ENCODE measurements at regions not wholly inside any gene's neighbourhood (a gene's known extent, or its start where the extent isn't known, plus 50 kb on each side); places are given as distances from the start of the nearest gene placed in this dataset.
"Not testable (repeated sequence)": the region's sequence is repeated elsewhere in the genome, so short reads cannot be mapped to it uniquely, and the experiment has no call there.

DNA sequence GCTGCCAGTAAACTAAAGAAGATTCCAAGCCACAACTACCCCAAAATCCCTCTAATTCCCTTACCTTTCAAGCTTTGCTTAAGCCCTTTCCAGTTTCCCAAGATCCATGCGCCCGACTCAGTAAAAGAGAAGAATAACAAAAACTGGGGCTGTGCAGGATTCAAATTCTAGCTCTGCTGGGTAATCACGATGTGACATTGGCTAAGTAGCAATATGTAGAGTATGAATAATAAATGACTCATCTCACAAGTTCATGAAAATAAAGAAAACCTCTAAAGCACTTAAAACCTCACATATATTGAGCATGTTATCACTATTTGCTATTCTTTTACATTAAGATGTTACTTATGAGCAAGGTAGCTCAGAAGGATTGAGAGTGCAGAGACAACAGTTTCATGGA is 522.2 kb upstream of the ZNF717 start:
- TF ChIP-seq CTCF (IDR thresholded peaks at IDR 0.05; ENCODE audit: low read length, missing control alignments), result no peak
- no peak for DNase-seq (ENCODE audit: low read depth)

GRCh38 chr3:76308541-76308940 is 523.2 kb upstream of the ZNF717 start:
- peak; percentile 2 for DNase-seq (ENCODE audit: low read depth)
- TF ChIP-seq CTCF (IDR thresholded peaks at IDR 0.05; ENCODE audit: low read length, missing control alignments), result no peak
- no peak overlapping the region for H3K4me3 ChIP-seq (replicated peaks; ENCODE audit: low read depth, low read length)

More for the DNA sequence above, 522.2 kb upstream of the ZNF717 start:
- H3K4me3 ChIP-seq (replicated peaks; ENCODE audit: low read depth, low read length), result no peak overlapping the region

- DNase-seq (ENCODE audit: low read depth), result no peak
- TF ChIP-seq CTCF (IDR thresholded peaks at IDR 0.05; ENCODE audit: low read length, missing control alignments), result no peak
- no peak overlapping the region for H3K4me3 ChIP-seq (replicated peaks; ENCODE audit: low read depth, low read length)
These were observed 524.7 kb upstream of the ZNF717 start for GRCh38 chr3:76310089-76310488.

DNA sequence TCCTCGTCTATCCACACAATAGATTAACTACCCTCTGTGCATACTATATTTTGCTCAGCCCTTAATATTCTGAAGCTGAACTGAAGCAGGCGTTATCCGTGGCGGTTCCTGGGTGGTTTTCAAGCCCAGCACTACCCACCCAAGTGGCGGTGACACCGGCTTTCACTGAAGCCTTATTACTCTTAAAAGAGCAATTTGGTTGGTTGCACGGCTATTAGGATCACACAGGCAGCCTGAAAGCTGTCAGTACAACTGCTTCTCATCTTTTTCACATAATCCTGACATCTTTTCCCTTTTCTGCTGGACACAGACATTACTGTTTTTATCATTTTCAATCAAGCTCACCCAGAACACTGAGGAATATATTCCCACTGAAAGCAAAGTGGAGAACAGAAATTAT is 525.3 kb upstream of the ZNF717 start:
- H3K4me3 ChIP-seq (replicated peaks; ENCODE audit: low read depth, low read length), result no peak overlapping the region
- no peak for DNase-seq (ENCODE audit: low read depth)
- no peak for TF ChIP-seq CTCF (IDR thresholded peaks at IDR 0.05; ENCODE audit: low read length, missing control alignments)

DNA sequence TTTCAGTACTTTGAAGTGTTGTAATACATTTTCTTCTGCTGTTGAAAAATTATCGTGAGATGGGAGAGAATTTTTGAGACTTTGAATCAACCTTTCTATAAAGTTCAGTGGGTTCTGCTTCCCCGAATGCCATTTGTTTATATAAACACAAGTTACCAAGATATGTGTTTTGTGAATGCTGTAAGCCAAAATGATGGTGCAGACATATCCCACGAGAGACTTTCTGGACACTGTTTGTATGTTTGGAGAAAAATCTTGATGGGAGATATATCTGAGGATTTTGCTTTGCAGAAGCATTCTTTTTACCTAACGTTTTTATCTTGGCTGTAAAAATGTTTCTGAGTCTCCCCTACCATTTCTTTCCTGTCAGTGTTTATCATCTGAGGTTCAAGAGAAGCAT is 526.6 kb upstream of the ZNF717 start:
- TF ChIP-seq CTCF (IDR thresholded peaks at IDR 0.05; ENCODE audit: low read length, missing control alignments), result no peak
- DNase-seq (ENCODE audit: low read depth), result no peak
- H3K4me3 ChIP-seq (replicated peaks; ENCODE audit: low read depth, low read length), result no peak overlapping the region

DNA sequence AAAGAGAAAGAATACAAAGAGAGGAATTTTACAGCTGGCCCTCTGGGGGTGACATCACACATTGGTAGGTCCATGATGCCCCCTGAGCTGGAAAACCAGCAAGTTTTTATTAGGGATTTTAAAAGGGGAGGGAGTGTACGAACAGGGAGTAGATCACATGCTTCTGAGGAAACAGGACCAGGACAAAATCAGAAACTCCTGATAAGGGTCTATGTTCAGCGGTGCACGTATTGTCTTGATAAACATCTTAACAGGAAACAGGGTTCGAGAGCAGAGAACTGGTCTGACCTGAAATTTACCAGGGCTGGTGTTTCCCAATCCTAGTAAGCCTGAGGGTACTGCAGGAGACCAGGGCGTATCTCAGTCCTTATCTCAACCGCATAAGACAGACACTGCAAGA is 530.6 kb upstream of the ZNF717 start:
- DNase-seq (ENCODE audit: low read depth); H3K4me3 ChIP-seq (replicated peaks; ENCODE audit: low read depth, low read length): not testable (repeated sequence)

DNA sequence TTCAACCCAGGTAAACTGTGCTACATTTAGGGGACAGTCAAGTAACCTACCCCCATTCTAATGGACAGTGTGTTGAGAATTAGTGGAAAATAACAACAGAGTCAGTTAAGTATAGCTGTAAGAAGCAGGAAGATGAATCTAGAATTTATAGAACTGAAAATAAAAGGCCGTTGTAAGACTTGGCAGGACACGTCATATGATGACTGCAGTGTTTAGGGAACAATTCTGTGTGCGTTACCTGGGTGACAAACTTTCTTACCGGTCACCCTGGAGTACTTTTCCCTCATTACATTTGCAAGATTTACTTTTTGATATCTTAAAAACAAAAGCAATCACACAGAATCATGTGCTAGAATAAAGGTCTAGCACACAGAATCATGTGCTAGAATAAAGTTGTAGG is 536.3 kb upstream of the ZNF717 start:
- H3K4me3 ChIP-seq (replicated peaks; ENCODE audit: low read depth, low read length), result no peak overlapping the region
- no peak for TF ChIP-seq CTCF (IDR thresholded peaks at IDR 0.05; ENCODE audit: low read length, missing control alignments)

GRCh38 chr3:76324101-76324500 is 538.8 kb upstream of the ZNF717 start:
- no peak for DNase-seq (ENCODE audit: low read depth)
- no peak overlapping the region for H3K4me3 ChIP-seq (replicated peaks; ENCODE audit: low read depth, low read length)
- no peak for TF ChIP-seq CTCF (IDR thresholded peaks at IDR 0.05; ENCODE audit: low read length, missing control alignments)

More for the DNA sequence above, 536.3 kb upstream of the ZNF717 start:
- no peak for DNase-seq (ENCODE audit: low read depth)
